ENCODE measurements at regions not wholly inside any gene's neighbourhood (a gene's known extent, or its start where the extent isn't known, plus 50 kb on each side); places are given as distances from the start of the nearest gene placed in this dataset.

GRCh38 chr16:85369060-85369459 is 244.1 kb upstream of the GSE1 start:
- Histone ChIP-seq H3K4me2 (ENCODE audit: low read depth, low read length) (no peak overlapping the region), H2AK5ac (ENCODE audit: low read depth, low read length) (no peak overlapping the region), H2BK20ac (ENCODE audit: low read depth, low read length) (no peak overlapping the region), H3K79me1 (ENCODE audit: low read depth in 1 of 2, low read length in 2 of 2) (peaks cover 8 to 60% of the 10 kb centered on the region in 2 experiments), H3K9me1 (ENCODE audit: insufficient read depth, low read length) (peaks cover 13% of the 10 kb centered on the region), H4K5ac (ENCODE audit: low read depth, low read length) (no peak overlapping the region), H4K20me1 (ENCODE audit: insufficient read depth, low read length) (peaks cover 67% of the 10 kb centered on the region), H3K36me3 (ENCODE audit: control insufficient read depth, insufficient read depth, low read length) (peaks cover 1% of the 10 kb centered on the region; the same call in 1 of the 2 replicates), H3K27me3 (ENCODE audit: control insufficient read depth, insufficient read depth, low read length) (no peaks in the 10 kb centered on the region), H3K14ac (replicated peaks; ENCODE audit: low read depth, low read length) (no peak overlapping the region), H3K27ac (ENCODE audit: insufficient read depth, low read length) (no peak overlapping the region), H2AK9ac (replicated peaks; ENCODE audit: low read depth, low read length, poor library complexity) (no peak overlapping the region), H3K18ac (ENCODE audit: low read depth, low read length) (no peak overlapping the region), H3K4ac (ENCODE audit: low read depth, low read length) (no peak overlapping the region), H4K8ac (ENCODE audit: low read depth in 2 of 2, low read length in 2 of 2) (no peak overlapping the region), H2BK15ac (ENCODE audit: low read depth, low read length) (no peak overlapping the region), H4K91ac (ENCODE audit: insufficient read depth, low read depth, low read length) (no peak overlapping the region), H3K9ac (ENCODE audit: low read depth, low read length) (no peak overlapping the region), H3K56ac (ENCODE audit: extremely low read depth, insufficient read depth, low read length) (no peak overlapping the region), H3K9me3 (ENCODE audit: control insufficient read depth, insufficient read depth, low read length) (no peaks in the 10 kb centered on the region), H3K4me1 (ENCODE audit: control insufficient read depth, insufficient read depth, low read length) (peaks cover 24% of the 10 kb centered on the region), H3K4me3 (ENCODE audit: insufficient read depth, low read depth, low read length) (no peak overlapping the region), H3K23ac (ENCODE audit: low read depth, low read length) (no peak overlapping the region), H2BK120ac (ENCODE audit: low read depth, low read length) (no peak overlapping the region), H2BK5ac (ENCODE audit: low read depth, low read length, poor library complexity, severe bottlenecking) (no peak overlapping the region), H2AFZ (replicated peaks; ENCODE audit: low read length, poor library complexity) (no peak overlapping the region)
- ATAC-seq (ENCODE audit: low read depth): no peak
- dilution Hi-C loops (cut with HindIII; ENCODE audit: low sequenced_read_pairs, unreplicated experiment) (no loop called here), in situ Hi-C loops (cut with MboI; ENCODE audit: low sequenced_read_pairs) (no loop called here), intact Hi-C loops (cut with micrococcal nuclease) (loop anchor here (2.0 kb wide), 1 partner anchor 248 kb away; no protein-coding TSS in a partner anchor)
- WGBS, 2 experiments (ENCODE audit: extremely low coverage in 2 of 2, insufficient read length in 1 of 2): no CpG with 5 or more reads among the region's 7 CpGs
- TF ChIP-seq NFE2L2 (IDR thresholded peaks at IDR 0.05; ENCODE audit: low read depth, low read length): no peak
- no peak for TF ChIP-seq MAFK (IDR thresholded peaks at IDR 0.05; ENCODE audit: low read depth, low read length)
- TF ChIP-seq POLR2A (IDR thresholded peaks at IDR 0.05; ENCODE audit: low read depth, low read length): no peak
- TF ChIP-seq MAZ (IDR thresholded peaks at IDR 0.05; ENCODE audit: borderline replicate concordance, low read depth, low read length): no peak
- no peak for TF ChIP-seq CEBPB (IDR thresholded peaks at IDR 0.05; ENCODE audit: low read depth, low read length)
- TF ChIP-seq RCOR1 (IDR thresholded peaks at IDR 0.05; ENCODE audit: insufficient replicate concordance, low read length): no peak
- no peak for TF ChIP-seq MXI1 (IDR thresholded peaks at IDR 0.05; ENCODE audit: borderline replicate concordance, low read depth, low read length)
- no peak for TF ChIP-seq RAD21 (IDR thresholded peaks at IDR 0.05; ENCODE audit: low read length)
- no peak for TF ChIP-seq FOS (IDR thresholded peaks at IDR 0.05; ENCODE audit: low read depth, low read length)
- no peak for TF ChIP-seq RFX5 (IDR thresholded peaks at IDR 0.05; ENCODE audit: low read depth, low read length)
- no peak for TF ChIP-seq CHD1 (IDR thresholded peaks at IDR 0.05; ENCODE audit: low read depth, low read length)
- TF ChIP-seq ELK1 (IDR thresholded peaks at IDR 0.05; ENCODE audit: borderline replicate concordance, low read depth, low read length): no peak
- TF ChIP-seq BHLHE40 (IDR thresholded peaks at IDR 0.05; ENCODE audit: low read depth, low read length): no peak
- TF ChIP-seq SMC3 (IDR thresholded peaks at IDR 0.05; ENCODE audit: low read depth, low read length): no peak
- TF ChIP-seq USF2 (IDR thresholded peaks at IDR 0.05; ENCODE audit: low read depth, low read length): no peak
- TF ChIP-seq, protein P1, sequence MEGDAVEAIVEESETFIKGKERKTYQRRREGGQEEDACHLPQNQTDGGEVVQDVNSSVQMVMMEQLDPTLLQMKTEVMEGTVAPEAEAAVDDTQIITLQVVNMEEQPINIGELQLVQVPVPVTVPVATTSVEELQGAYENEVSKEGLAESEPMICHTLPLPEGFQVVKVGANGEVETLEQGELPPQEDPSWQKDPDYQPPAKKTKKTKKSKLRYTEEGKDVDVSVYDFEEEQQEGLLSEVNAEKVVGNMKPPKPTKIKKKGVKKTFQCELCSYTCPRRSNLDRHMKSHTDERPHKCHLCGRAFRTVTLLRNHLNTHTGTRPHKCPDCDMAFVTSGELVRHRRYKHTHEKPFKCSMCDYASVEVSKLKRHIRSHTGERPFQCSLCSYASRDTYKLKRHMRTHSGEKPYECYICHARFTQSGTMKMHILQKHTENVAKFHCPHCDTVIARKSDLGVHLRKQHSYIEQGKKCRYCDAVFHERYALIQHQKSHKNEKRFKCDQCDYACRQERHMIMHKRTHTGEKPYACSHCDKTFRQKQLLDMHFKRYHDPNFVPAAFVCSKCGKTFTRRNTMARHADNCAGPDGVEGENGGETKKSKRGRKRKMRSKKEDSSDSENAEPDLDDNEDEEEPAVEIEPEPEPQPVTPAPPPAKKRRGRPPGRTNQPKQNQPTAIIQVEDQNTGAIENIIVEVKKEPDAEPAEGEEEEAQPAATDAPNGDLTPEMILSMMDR (conservative IDR thresholded peaks at IDR 0.05; ENCODE audit: low read depth, low read length): no peak
- ChIA-PET CTCF (interaction anchor here (1.1 kb wide), 1 partner anchor 12 kb away, joined by 4 read pairs; no protein-coding TSS in a partner anchor), POLR2A (ENCODE audit: unreplicated experiment) (no interaction called here)
- DNase-seq: no peak
- BruUV-seq (replicated peaks): no TSS peak

Measured in IMR-90 (cell line).